Keratinocyte (primary cell): ENCODE measurements at regions not wholly inside any gene's neighbourhood (a gene's known extent, or its start where the extent isn't known, plus 50 kb on each side); places are given as distances from the start of the nearest gene placed in this dataset.

Source experiments
- DNase-seq: peaks from one replicate; pipeline ENCODE4 v3.0.0-alpha.2; 2011; ENCODE audit warnings: low read depth, missing footprints, low spot score
- FAIRE-seq: peaks from 2 replicates; lab custom pipeline; 2011; peaks lifted over from hg19 to GRCh38; lab: Jason Lieb, UNC
- H2AFZ ChIP-seq: 2 replicates; pipeline ENCODE4 v1.6.0; 2012; ENCODE audit warnings: low read length, control low read depth, inconsistent platforms; ENCODE audit not compliant: control insufficient read depth
- H3K27ac ChIP-seq: 2 replicates; pipeline ENCODE4 v1.5.1; 2011; ENCODE audit warnings: low read length; ENCODE audit not compliant: control insufficient read depth, insufficient read depth
- H3K27me3 ChIP-seq: 3 replicates; pipeline ENCODE4 v1.6.0; 2011; ENCODE audit warnings: low read length; ENCODE audit not compliant: control insufficient read depth, insufficient read depth; ENCODE audit errors: extremely low read depth
- H3K36me3 ChIP-seq, 2 experiments: 2 replicates in 1 of 2; 3 replicates in 1 of 2; pipeline ENCODE4 v1.5.1; 2011; ENCODE audit warnings: low read length in 2 of 2, mild to moderate bottlenecking in 1 of 2; ENCODE audit not compliant: control insufficient read depth in 2 of 2, insufficient read depth in 2 of 2; ENCODE audit errors: extremely low read depth in 1 of 2
- H3K4me1 ChIP-seq: 3 replicates; pipeline ENCODE4 v1.5.1; 2011; ENCODE audit warnings: low read length; ENCODE audit not compliant: control insufficient read depth, insufficient read depth; ENCODE audit errors: extremely low read depth
- H3K4me2 ChIP-seq: 3 replicates; pipeline ENCODE4 v1.6.0; 2011; ENCODE audit warnings: low read depth, low read length; ENCODE audit not compliant: control insufficient read depth, insufficient read depth; ENCODE audit errors: extremely low read depth
- H3K4me3 ChIP-seq, 3 experiments: fragments of 200-600 bp in 1 of 3; sonication (generic) in 1 of 3; 2 replicates in 2 of 3; 3 replicates in 1 of 3; pipeline ENCODE4 v1.5.1; 2011 to 2016; ENCODE audit warnings: low read length in 3 of 3, mild to moderate bottlenecking in 3 of 3, control low read depth in 2 of 3, inconsistent platforms in 1 of 3, low read depth in 1 of 3, mixed read lengths in 1 of 3, mixed run types in 1 of 3, moderate library complexity in 1 of 3; ENCODE audit not compliant: control insufficient read depth in 2 of 3, insufficient read depth in 2 of 3; ENCODE audit errors: extremely low read depth in 1 of 3
- H3K79me2 ChIP-seq: 2 replicates; pipeline ENCODE4 v1.6.0; 2012; ENCODE audit warnings: low read length; ENCODE audit not compliant: control insufficient read depth, insufficient read depth
- H3K9ac ChIP-seq: 3 replicates; pipeline ENCODE4 v1.6.0; 2011; ENCODE audit warnings: low read length; ENCODE audit not compliant: control insufficient read depth, insufficient read depth; ENCODE audit errors: extremely low read depth
- H3K9me1 ChIP-seq: 3 replicates; pipeline ENCODE4 v1.6.0; 2011; ENCODE audit warnings: low read length; ENCODE audit not compliant: control insufficient read depth, insufficient read depth; ENCODE audit errors: extremely low read depth
- H3K9me3 ChIP-seq: 2 replicates; pipeline ENCODE4 v1.5.1; 2012; ENCODE audit warnings: low read depth, low read length; ENCODE audit not compliant: control insufficient read depth
- H4K20me1 ChIP-seq: 3 replicates; pipeline ENCODE4 v1.6.0; 2011; ENCODE audit warnings: low read length; ENCODE audit not compliant: control insufficient read depth, insufficient read depth; ENCODE audit errors: extremely low read depth
- EZH2 ChIP-seq: IDR thresholded peaks from one replicate; pipeline ENCODE4 v1.6.1; 2012; ENCODE audit warnings: inconsistent platforms, mild to moderate bottlenecking, low read length, moderate library complexity
- dilution Hi-C: fragments of 300-500 bp; cut with MboI; formaldehyde crosslinking; loops from one replicate; pipeline ENCODE4 v1.7.0; 2020; ENCODE audit warnings: low sequenced_read_pairs; ENCODE audit not compliant: extremely low pct_ligation_motif_present
- TF ChIP-seq, protein P1 (sequence below), 3 experiments: IDR thresholded peaks in 1 of 3; conservative IDR thresholded peaks in 1 of 3; optimal IDR thresholded peaks in 1 of 3; 2 replicates in 2 of 3; 3 replicates in 1 of 3; pipeline versions ENCODE3 to v1.5.1; 2011; ENCODE audit warnings: low read length in 3 of 3, mild to moderate bottlenecking in 3 of 3, moderate library complexity in 2 of 3, control low read depth in 1 of 3, inconsistent platforms in 1 of 3; ENCODE audit not compliant: insufficient read depth in 2 of 3; ENCODE audit errors: extremely low read depth in 1 of 3

DNA sequence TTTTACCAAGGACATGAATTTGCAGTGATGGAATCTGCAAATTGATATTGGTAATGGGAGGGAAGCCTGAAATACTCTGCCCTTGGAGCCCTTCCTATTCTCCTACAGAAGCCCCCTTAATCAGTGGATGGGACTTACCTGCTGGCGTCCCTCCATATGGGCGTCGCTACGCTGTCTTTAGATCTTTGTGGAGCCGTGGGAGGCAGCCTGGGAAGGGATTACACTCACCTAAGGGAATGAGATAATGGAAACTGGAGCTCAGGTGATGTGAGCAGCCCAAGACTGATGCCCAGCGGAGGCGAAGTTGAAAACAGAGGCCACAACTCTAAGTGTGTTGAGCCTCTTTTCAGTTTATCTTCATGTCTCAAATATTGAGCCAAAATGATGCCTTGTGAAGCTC is 306.6 kb downstream of the MYCN start:
- DNase-seq = no peak
- no peaks in the 10 kb centered on the region for H3K9me1 ChIP-seq
- no peak for FAIRE-seq
- TF ChIP-seq, protein P1, sequence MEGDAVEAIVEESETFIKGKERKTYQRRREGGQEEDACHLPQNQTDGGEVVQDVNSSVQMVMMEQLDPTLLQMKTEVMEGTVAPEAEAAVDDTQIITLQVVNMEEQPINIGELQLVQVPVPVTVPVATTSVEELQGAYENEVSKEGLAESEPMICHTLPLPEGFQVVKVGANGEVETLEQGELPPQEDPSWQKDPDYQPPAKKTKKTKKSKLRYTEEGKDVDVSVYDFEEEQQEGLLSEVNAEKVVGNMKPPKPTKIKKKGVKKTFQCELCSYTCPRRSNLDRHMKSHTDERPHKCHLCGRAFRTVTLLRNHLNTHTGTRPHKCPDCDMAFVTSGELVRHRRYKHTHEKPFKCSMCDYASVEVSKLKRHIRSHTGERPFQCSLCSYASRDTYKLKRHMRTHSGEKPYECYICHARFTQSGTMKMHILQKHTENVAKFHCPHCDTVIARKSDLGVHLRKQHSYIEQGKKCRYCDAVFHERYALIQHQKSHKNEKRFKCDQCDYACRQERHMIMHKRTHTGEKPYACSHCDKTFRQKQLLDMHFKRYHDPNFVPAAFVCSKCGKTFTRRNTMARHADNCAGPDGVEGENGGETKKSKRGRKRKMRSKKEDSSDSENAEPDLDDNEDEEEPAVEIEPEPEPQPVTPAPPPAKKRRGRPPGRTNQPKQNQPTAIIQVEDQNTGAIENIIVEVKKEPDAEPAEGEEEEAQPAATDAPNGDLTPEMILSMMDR (optimal IDR thresholded peaks at IDR 0.05 in 1 of 3, IDR thresholded peaks at IDR 0.05 in 1 of 3, conservative IDR thresholded peaks at IDR 0.05 in 1 of 3; ENCODE audit: extremely low read depth in 1 of 3, insufficient read depth in 2 of 3, low read length in 3 of 3) = no peak
- no peak for TF ChIP-seq EZH2
- no peaks in the 10 kb centered on the region for H3K36me3 ChIP-seq
- H3K9me3 ChIP-seq = no peaks in the 10 kb centered on the region
- no peak overlapping the region for H3K27ac ChIP-seq
- H3K4me2 ChIP-seq = no peak overlapping the region
- H3K4me3 ChIP-seq = no peak overlapping the region
- H2AFZ ChIP-seq = no peak overlapping the region
- H3K4me1 ChIP-seq = no peaks in the 10 kb centered on the region
- no peaks in the 10 kb centered on the region for H3K79me2 ChIP-seq
- no peak overlapping the region for H3K9ac ChIP-seq
- no peaks in the 10 kb centered on the region for H3K27me3 ChIP-seq
- dilution Hi-C loops = no loop called here
- no peaks in the 10 kb centered on the region for H4K20me1 ChIP-seq

DNA sequence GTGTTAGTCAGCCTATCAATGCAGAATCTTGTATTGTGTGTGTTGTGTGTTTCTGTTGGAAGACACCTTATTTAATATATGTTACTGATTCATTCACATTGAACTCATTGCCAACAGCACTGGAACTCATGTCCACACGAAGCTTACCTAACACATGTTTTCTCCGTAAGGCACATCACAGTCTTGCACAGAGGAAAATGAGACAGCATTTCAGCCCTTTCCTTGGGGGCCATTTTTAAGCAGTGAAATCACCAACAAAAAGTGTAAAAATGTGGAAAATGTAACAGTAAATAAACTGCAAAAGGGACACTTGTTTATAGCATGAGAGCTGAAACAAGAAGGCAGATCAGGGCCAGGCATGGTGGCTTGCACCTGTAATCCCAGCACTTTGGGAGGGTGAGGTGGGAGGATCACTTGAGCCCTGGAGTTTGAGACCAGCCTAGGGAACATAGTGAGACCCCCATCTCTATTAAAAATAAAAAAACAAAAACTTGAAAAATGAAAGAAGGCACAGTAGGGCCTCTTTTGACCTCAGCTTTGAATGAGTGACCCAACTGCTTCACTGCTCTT is 306.0 kb downstream of the MYCN start:
- DNase-seq (no peak), FAIRE-seq (no peak)
- no peaks in the 10 kb centered on the region for H3K36me3 ChIP-seq
- no peak overlapping the region for H2AFZ ChIP-seq
- H3K27ac ChIP-seq = no peak overlapping the region
- H3K9me1 ChIP-seq = no peaks in the 10 kb centered on the region
- H3K4me2 ChIP-seq = no peak overlapping the region
- dilution Hi-C loops = no loop called here
- H3K79me2 ChIP-seq = no peaks in the 10 kb centered on the region
- no peaks in the 10 kb centered on the region for H3K9me3 ChIP-seq
- no peaks in the 10 kb centered on the region for H4K20me1 ChIP-seq
- H3K27me3 ChIP-seq = no peaks in the 10 kb centered on the region
- H3K4me3 ChIP-seq = no peak overlapping the region
- TF ChIP-seq, protein P1 (optimal IDR thresholded peaks at IDR 0.05 in 1 of 3, IDR thresholded peaks at IDR 0.05 in 1 of 3, conservative IDR thresholded peaks at IDR 0.05 in 1 of 3; ENCODE audit: extremely low read depth in 1 of 3, insufficient read depth in 2 of 3, low read length in 3 of 3) = no peak
- TF ChIP-seq EZH2 = no peak
- H3K4me1 ChIP-seq = no peaks in the 10 kb centered on the region
- H3K9ac ChIP-seq = no peak overlapping the region
